Stimulated activated CD4-positive, alpha-beta T cell treated with anti-CD3 and anti-CD28 coated beads, Interleukin-1b, Interleukin-23, amount 100 ng/mL, for 48 hours (primary cell): ENCODE measurements at regions not wholly inside any gene's neighbourhood (a gene's known extent, or its start where the extent isn't known, plus 50 kb on each side); places are given as distances from the start of the nearest gene placed in this dataset.
A peak's percentile ranks its signal among the peaks of the same experiment; 100 is the strongest.

Experiments
- DNase-seq: peaks from one replicate; pipeline ENCODE4 v3.0.0-alpha.2; 2020

DNA sequence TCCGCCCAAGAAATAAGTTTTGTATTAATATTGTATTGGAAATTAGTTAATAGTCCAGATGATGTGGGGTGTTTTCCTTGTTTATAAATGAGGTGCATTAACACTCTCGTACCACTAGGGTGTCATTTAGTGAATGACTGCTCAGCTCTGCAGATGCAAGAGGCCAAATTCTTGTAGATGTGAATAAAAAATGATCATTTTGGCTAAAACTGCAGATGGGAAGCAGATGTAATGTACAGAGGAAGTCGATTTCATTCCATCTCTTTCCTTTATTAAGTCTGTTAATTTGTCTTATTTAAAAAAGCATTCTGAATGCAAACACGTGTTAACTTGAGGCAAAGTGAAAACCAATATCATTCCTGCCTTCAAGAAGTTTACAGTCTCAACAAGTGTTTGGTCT, 108.1 kb downstream of the DHX15 start:
- no peak for DNase-seq

- DNase-seq = no peak
Observed at GRCh38 chr4:24475756-24476155, 108.6 kb downstream of the DHX15 start.

GRCh38 chr4:24473309-24473721, 111.0 kb downstream of the DHX15 start:
- DNase-seq = no peak

DNA sequence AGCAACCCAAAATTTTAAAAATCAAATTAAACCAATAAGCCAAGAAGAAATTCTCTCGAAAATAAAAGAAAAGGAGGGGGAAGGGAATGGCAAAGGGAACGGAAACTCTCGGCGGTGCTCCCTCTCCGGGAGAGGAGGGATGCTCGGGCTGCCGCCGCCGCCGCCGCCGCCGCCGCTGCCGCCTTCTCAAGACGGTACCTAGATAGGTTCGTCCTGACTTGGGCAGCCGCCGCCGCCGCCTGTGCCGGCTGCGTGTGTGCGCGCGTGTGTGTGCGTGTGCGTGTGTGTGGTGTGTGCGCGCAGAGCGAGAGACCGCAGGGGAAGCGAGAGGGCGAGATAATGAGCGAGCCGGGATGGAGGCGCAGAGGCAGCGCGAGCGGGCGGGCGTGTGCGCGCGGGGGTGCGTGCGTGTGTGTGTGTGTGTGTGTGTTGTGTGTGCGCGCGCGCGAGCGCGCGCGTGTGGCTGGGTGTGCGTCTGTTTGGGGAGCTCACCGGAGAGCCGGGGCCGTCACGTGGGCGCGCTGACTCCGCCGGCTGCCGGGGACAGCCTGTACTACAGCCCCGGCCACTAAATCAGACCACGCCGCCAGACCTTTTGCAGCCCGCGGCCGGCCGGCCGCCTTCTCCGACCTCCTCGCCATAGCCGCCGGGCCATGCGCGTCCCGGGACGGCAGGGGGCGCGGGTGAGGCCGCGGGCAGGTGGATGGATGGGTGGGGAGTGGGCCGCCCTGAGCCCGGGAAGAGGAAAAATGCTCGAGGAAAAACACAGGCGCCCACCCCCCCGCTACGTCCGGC, 111.6 kb downstream of the DHX15 start:
- peak; percentile 50 for DNase-seq

GRCh38 chr4:24472161-24472510, 112.2 kb downstream of the DHX15 start:
- DNase-seq = no peak

GRCh38 chr4:24471486-24472160, 112.7 kb downstream of the DHX15 start:
- DNase-seq = no peak

- DNase-seq = no peak
Observed at GRCh38 chr4:24470666-24471485, 113.5 kb downstream of the DHX15 start.

- DNase-seq = no peak
Observed at GRCh38 chr4:24468071-24468470, 116.3 kb downstream of the DHX15 start.

GRCh38 chr4:24464566-24464965, 119.8 kb downstream of the DHX15 start:
- DNase-seq = no peak

- DNase-seq = no peak
Observed at GRCh38 chr4:24456431-24456830, 127.9 kb downstream of the DHX15 start.

DNA sequence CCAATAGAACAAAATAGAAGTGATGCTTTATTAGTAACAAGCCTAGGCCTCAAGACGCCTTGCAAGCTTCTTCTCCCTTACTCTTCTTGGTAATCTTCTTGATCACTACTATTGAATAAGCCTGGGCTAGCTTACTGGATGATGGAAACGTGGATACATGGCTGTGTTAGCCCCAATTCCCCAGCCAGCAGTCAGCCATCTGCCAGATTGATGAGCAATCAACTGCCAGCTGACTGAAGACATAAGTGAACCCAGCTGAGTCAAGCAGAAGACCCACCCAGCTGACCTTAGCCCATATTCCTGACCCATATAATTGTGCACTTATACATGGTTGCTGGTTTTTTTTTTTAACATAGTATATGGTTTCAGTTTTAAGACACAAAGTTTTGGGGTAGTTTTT, 130.4 kb downstream of the DHX15 start:
- DNase-seq = no peak

DNA sequence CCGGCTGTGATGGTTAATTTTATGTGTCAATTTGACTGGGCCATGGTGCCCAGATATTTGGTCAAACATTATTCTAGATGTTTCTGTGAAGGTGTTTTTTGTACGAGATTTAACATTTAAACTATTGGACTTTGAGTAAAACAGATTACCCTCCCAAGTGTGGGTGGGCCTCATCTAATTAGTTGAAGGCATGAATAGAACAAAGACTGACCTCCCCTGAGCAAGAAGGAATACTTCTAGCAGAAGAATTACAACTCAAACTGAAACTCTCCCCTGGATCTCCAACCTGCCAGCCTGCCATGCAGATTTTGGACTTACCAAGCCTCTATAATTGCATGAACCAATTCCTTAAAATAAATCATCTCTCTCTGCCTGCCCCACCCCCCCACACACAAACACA, 132.5 kb downstream of the DHX15 start:
- DNase-seq = no peak

- no peak for DNase-seq
Observed at GRCh38 chr4:24443200-24443599, 141.2 kb downstream of the DHX15 start.

GRCh38 chr4:24440765-24441164, 143.6 kb downstream of the DHX15 start:
- DNase-seq = no peak

DNA sequence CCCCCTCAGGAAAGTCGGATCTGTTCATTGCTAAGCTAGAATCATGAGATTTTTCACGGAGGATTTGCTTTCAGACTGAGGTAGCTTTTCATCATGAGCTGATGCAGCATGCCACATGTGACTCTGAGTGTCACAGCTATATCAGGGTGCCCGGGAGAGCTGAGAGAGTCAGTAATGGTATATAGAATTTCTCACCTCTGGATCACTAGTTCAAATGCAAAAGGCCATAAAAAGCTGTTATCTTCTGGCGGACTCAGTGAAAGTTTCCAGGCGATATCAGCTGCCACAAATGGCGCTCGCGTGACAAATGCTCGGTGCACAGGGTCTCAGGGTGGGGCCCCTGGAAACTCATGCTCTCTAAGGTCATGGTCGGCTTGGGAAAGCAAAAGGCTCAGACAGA, 150.1 kb downstream of the DHX15 start:
- no peak for DNase-seq

- no peak for DNase-seq
Observed at GRCh38 chr4:24433515-24434214, 150.7 kb downstream of the DHX15 start.

GRCh38 chr4:24428850-24429249, 155.5 kb downstream of the DHX15 start:
- no peak for DNase-seq

GRCh38 chr4:24426557-24426956, 157.8 kb downstream of the DHX15 start:
- no peak for DNase-seq

GRCh38 chr4:24425863-24426262, 158.5 kb downstream of the DHX15 start:
- no peak for DNase-seq

DNA sequence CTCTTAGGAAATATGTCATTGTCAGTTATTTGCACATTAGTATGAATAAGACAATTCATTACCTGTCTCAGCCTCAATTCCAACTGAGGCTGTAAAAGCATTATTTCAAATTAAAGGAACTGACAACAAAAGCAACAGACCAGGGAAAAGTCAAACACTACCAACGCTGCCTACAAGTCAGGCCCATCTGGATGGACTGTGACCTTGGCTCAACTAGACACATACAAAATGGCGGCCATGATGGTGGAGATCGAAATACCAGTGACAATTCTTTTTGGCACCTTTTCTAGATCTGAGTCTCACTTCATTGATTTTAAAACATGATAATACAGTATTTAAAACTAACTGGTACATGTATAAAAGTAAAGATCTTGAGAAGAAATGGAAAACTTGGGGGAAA, 160.7 kb downstream of the DHX15 start:
- DNase-seq = no peak

GRCh38 chr4:24422644-24423043, 161.7 kb downstream of the DHX15 start:
- no peak for DNase-seq

DNA sequence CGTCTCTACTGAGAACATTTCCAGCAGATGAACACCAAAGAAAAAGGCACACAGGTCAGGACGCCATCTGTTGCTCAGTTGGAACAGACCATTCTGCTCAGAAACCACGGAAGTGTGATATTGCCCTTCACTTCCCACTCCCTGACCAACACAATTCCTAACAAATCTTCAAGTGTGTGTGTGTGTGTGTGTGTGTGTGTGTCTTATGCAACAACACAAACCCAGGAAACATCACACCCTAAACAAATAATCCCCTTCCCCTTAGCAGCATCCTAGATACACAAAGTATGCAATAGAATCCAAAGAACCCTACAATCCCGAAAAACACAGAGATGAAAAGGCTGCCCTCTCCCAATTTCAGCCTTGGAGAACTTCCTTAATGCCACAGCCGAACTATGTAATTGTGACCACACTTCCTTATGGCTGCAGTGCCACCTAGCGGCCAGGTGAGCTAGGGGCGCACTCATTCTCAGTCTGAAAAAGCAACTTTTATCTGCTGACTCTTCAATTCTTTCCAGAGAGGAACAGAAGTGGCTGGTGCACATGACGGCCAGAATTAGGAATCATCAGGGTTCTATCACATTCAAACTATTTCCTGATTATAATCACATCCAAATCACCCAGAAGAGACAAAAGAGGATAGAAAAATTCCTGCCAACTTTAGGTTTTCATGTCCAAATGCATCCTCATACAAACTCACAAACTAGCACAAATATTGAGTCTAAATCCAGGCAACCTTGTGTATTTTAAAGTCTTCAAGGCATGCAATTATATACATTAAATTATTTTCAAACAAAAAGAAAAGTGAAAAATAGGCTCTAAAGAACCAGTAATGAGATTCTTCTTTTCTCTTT, 164.9 kb downstream of the DHX15 start:
- peak; percentile 57 for DNase-seq
